Caco-2 (cell line): ENCODE measurements at regions not wholly inside any gene's neighbourhood (a gene's known extent, or its start where the extent isn't known, plus 50 kb on each side); places are given as distances from the start of the nearest gene placed in this dataset.

Experiments
- BruUV-seq: library from RNA; stranded (reverse); fragments of 400-500 nt; replicated peaks from 2 replicates; lab custom pipeline; 2021; lab: Mats Ljungman, UMichigan
- CTCF ChIA-PET: fragments of 300-600 bp; sonication (Branson Sonifier 250); formaldehyde crosslinking; loops from one replicate; lab custom pipeline; 2022; ENCODE audit warnings: antibody characterized with exemption; lab: Charles Lee
- POLR2A ChIA-PET: fragments of 300-600 bp; sonication (Branson Sonifier 250); formaldehyde crosslinking; loops from one replicate; lab custom pipeline; 2022; ENCODE audit warnings: antibody characterized with exemption; lab: Charles Lee
- DNase-seq, 2 experiments: peaks; one replicate each; pipeline versions ENCODE4 v3.0.0 to v3.0.0-alpha.2; 2020 to 2022
- H3K27me3 ChIP-seq: replicated peaks from 2 replicates; pipeline ENCODE4 v1.6.0; 2011; ENCODE audit warnings: low read length; ENCODE audit not compliant: control insufficient read depth, insufficient read depth
- H3K36me3 ChIP-seq: 2 replicates; pipeline ENCODE4 v1.5.1; 2011; ENCODE audit warnings: low read length; ENCODE audit not compliant: control insufficient read depth, insufficient read depth
- H3K4me1 ChIP-seq: fragments of 250-450 bp; sonication (Bioruptor Pico); 2 replicates; pipeline ENCODE4 v1.5.1; 2020; ENCODE audit warnings: mild to moderate bottlenecking
- H3K4me3 ChIP-seq: 2 replicates; pipeline ENCODE4 v1.5.1; 2011; ENCODE audit warnings: low read depth, mild to moderate bottlenecking, control low read depth, low read length
- H3K9me3 ChIP-seq: fragments of 250-450 bp; sonication (Bioruptor Pico); 2 replicates; pipeline ENCODE4 v1.5.1; 2020; ENCODE audit warnings: mild to moderate bottlenecking, moderate library complexity
- H3K27ac Mint-ChIP-seq: one replicate; pipeline ENCODE4 v1.8.0; 2022; ENCODE audit warnings: mixed read lengths; ENCODE audit not compliant: unreplicated experiment
- H3K27me3 Mint-ChIP-seq: one replicate; pipeline ENCODE4 v1.8.0; 2022; ENCODE audit warnings: mixed read lengths; ENCODE audit not compliant: insufficient read depth, unreplicated experiment
- H3K36me3 Mint-ChIP-seq: one replicate; pipeline ENCODE4 v1.8.0; 2022; ENCODE audit warnings: mild to moderate bottlenecking, mixed read lengths; ENCODE audit not compliant: insufficient read depth, unreplicated experiment
- H3K4me1 Mint-ChIP-seq: one replicate; pipeline ENCODE4 v1.8.0; 2022; ENCODE audit warnings: low read depth, mixed read lengths; ENCODE audit not compliant: unreplicated experiment
- H3K4me3 Mint-ChIP-seq: one replicate; pipeline ENCODE4 v1.8.0; 2022; ENCODE audit warnings: mild to moderate bottlenecking, moderate library complexity, mixed read lengths; ENCODE audit not compliant: unreplicated experiment
- H3K9me3 Mint-ChIP-seq: one replicate; pipeline ENCODE4 v1.8.0; 2022; ENCODE audit warnings: mixed read lengths; ENCODE audit not compliant: unreplicated experiment
- intact Hi-C: fragments of 100-400 bp; cut with micrococcal nuclease; formaldehyde crosslinking; loops from one replicate; pipeline ENCODE4 v1.10.0; 2022; ENCODE audit not compliant: unreplicated experiment
- TF ChIP-seq, protein P1 (sequence below), 2 experiments: fragments of 200-600 bp in 1 of 2; IDR thresholded peaks; 1 replicate in 1 of 2; 2 replicates in 1 of 2; pipeline versions ENCODE4 v1.5.1 to v1.8.0; 2011 to 2022; ENCODE audit warnings: antibody characterized with exemption in 1 of 2, control low read depth in 1 of 2, inconsistent platforms in 1 of 2, low read depth in 1 of 2, low read length in 1 of 2, mild to moderate bottlenecking in 1 of 2, moderate library complexity in 1 of 2; ENCODE audit not compliant: insufficient read depth in 1 of 2, severe bottlenecking in 1 of 2, unreplicated experiment in 1 of 2

- BruUV-seq = no TSS peak
- intact Hi-C loops = no loop called here
- no peaks in the 10 kb centered on the region for H3K27me3 Mint-ChIP-seq
- no peaks in the 10 kb centered on the region for H3K36me3 Mint-ChIP-seq
- CTCF ChIA-PET = no interaction called here
- H3K27ac Mint-ChIP-seq = no peak overlapping the region
- no peaks in the 10 kb centered on the region for H3K9me3 ChIP-seq
- H3K4me3 ChIP-seq = no peak overlapping the region
- no peaks in the 10 kb centered on the region for H3K27me3 ChIP-seq
- H3K4me3 Mint-ChIP-seq = no peak overlapping the region
- TF ChIP-seq, protein P1, sequence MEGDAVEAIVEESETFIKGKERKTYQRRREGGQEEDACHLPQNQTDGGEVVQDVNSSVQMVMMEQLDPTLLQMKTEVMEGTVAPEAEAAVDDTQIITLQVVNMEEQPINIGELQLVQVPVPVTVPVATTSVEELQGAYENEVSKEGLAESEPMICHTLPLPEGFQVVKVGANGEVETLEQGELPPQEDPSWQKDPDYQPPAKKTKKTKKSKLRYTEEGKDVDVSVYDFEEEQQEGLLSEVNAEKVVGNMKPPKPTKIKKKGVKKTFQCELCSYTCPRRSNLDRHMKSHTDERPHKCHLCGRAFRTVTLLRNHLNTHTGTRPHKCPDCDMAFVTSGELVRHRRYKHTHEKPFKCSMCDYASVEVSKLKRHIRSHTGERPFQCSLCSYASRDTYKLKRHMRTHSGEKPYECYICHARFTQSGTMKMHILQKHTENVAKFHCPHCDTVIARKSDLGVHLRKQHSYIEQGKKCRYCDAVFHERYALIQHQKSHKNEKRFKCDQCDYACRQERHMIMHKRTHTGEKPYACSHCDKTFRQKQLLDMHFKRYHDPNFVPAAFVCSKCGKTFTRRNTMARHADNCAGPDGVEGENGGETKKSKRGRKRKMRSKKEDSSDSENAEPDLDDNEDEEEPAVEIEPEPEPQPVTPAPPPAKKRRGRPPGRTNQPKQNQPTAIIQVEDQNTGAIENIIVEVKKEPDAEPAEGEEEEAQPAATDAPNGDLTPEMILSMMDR (IDR thresholded peaks at IDR 0.05; ENCODE audit: insufficient read depth in 1 of 2, low read depth in 1 of 2, low read length in 1 of 2, severe bottlenecking in 1 of 2, unreplicated experiment in 1 of 2) = no peak
- H3K4me1 ChIP-seq = no peaks in the 10 kb centered on the region
- peaks cover 18% of the 10 kb centered on the region for H3K9me3 Mint-ChIP-seq
- POLR2A ChIA-PET = no interaction called here
- H3K4me1 Mint-ChIP-seq = no peaks in the 10 kb centered on the region
- DNase-seq = no peak
- no peaks in the 10 kb centered on the region for H3K36me3 ChIP-seq
Measured at GRCh38 chr5:106923409-106923808, 747.3 kb downstream of the EFNA5 start.

GRCh38 chr5:106921567-106921966, 749.2 kb downstream of the EFNA5 start:
- Histone ChIP-seq H3K4me3 (no peak overlapping the region), H3K27me3 (no peaks in the 10 kb centered on the region), H3K9me3 (no peaks in the 10 kb centered on the region), H3K36me3 (no peaks in the 10 kb centered on the region), H3K4me1 (no peaks in the 10 kb centered on the region)
- ChIA-PET POLR2A (no interaction called here), CTCF (no interaction called here)
- no peak overlapping the region for H3K27ac Mint-ChIP-seq
- H3K9me3 Mint-ChIP-seq = no peaks in the 10 kb centered on the region
- no TSS peak for BruUV-seq
- H3K27me3 Mint-ChIP-seq = no peaks in the 10 kb centered on the region
- no peaks in the 10 kb centered on the region for H3K4me1 Mint-ChIP-seq
- intact Hi-C loops = loop anchor here (2.0 kb wide), 1 partner anchor 71 kb away; no protein-coding TSS in a partner anchor
- H3K4me3 Mint-ChIP-seq = no peak overlapping the region
- H3K36me3 Mint-ChIP-seq = no peaks in the 10 kb centered on the region
- DNase-seq = no peak
- TF ChIP-seq, protein P1 (IDR thresholded peaks at IDR 0.05; ENCODE audit: insufficient read depth in 1 of 2, low read depth in 1 of 2, low read length in 1 of 2, severe bottlenecking in 1 of 2, unreplicated experiment in 1 of 2) = no peak

DNA sequence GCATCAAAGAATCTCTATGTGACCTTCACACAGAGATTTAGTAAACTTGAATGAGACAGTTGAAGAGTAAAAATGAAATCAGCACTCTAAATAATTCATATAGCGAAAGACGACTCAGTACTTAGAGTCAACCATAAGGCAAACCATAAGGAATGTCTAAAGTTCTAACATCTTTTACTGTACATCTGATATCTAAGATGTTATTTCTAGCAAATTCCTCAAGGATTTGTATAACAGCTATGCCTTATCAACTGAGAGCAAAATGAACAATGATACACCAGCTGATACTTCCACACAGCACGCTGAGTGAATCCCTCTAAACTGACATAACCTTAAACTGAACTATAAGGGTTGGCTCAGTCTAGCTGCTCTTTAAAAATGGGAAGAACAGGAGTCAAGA, 760.3 kb downstream of the EFNA5 start:
- H3K27me3 ChIP-seq = no peaks in the 10 kb centered on the region
- H3K36me3 ChIP-seq = no peaks in the 10 kb centered on the region
- no TSS peak for BruUV-seq
- ChIA-PET POLR2A (no interaction called here), CTCF (interaction anchor here (0.7 kb wide), 1 partner anchor 1414 kb away, joined by 3 read pairs; no protein-coding TSS in a partner anchor)
- H3K36me3 Mint-ChIP-seq = peaks cover 5% of the 10 kb centered on the region
- no peaks in the 10 kb centered on the region for H3K4me1 Mint-ChIP-seq
- TF ChIP-seq, protein P1 (IDR thresholded peaks at IDR 0.05; ENCODE audit: insufficient read depth in 1 of 2, low read depth in 1 of 2, low read length in 1 of 2, severe bottlenecking in 1 of 2, unreplicated experiment in 1 of 2) = no peak
- no peak for DNase-seq
- H3K4me1 ChIP-seq = no peaks in the 10 kb centered on the region
- intact Hi-C loops = no loop called here
- peaks cover 7% of the 10 kb centered on the region for H3K9me3 Mint-ChIP-seq
- no peak overlapping the region for H3K4me3 ChIP-seq
- H3K4me3 Mint-ChIP-seq = no peak overlapping the region
- no peaks in the 10 kb centered on the region for H3K9me3 ChIP-seq
- no peaks in the 10 kb centered on the region for H3K27me3 Mint-ChIP-seq
- H3K27ac Mint-ChIP-seq = no peak overlapping the region
